GM12892 (cell line): ENCODE measurements at regions not wholly inside any gene's neighbourhood (a gene's known extent, or its start where the extent isn't known, plus 50 kb on each side); places are given as distances from the start of the nearest gene placed in this dataset.

ENCODE experiments used
- POLR2A ChIP-seq: IDR thresholded peaks from 2 replicates; pipeline ENCODE4 v1.6.1; 2011; ENCODE audit warnings: low read depth, low read length, control low read depth
- POLR2AphosphoS5 ChIP-seq: IDR thresholded peaks from 2 replicates; pipeline ENCODE4 v1.6.1; 2011; ENCODE audit warnings: low read depth, low read length, control low read depth
- TAF1 ChIP-seq: IDR thresholded peaks from 2 replicates; pipeline ENCODE4 v1.6.1; 2011; ENCODE audit warnings: low read depth, mild to moderate bottlenecking, control low read depth, low read length, borderline replicate concordance

DNA sequence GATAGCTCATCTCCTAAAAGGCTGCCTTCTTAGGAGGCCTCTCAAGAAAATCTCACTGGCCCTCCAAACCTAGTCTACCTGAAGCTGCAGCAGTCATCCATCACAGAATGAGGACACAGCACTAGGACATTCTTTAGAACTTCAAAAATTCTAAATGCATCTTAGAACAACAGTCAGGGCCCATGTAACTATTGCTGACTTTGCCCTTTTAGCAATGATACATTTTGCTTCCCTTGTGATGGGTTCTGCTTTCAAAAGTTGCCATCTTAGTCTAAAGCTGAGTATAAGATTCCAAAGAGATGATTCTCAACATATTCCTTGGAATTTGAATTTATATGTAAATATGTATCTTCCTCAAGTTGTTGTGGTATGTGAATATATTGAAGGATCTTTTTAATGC lies 793.0 kb downstream of the RAB28 start:
- no peak for TF ChIP-seq POLR2AphosphoS5
- no peak for TF ChIP-seq POLR2A
- no peak for TF ChIP-seq TAF1
